Left renal pelvis (tissue), 4 donors: ENCODE measurements at regions not wholly inside any gene's neighbourhood (a gene's known extent, or its start where the extent isn't known, plus 50 kb on each side); places are given as distances from the start of the nearest gene placed in this dataset.
"Not testable (repeated sequence)": the region's sequence is repeated elsewhere in the genome, so short reads cannot be mapped to it uniquely, and the experiment has no call there.

ENCODE experiments used
- DNase-seq, 4 donors: peaks; one replicate each; pipeline ENCODE4 v3.0.0-alpha.2; 2013; ENCODE audit warnings: low read depth in 4 of 4, low spot score in 3 of 4

DNA sequence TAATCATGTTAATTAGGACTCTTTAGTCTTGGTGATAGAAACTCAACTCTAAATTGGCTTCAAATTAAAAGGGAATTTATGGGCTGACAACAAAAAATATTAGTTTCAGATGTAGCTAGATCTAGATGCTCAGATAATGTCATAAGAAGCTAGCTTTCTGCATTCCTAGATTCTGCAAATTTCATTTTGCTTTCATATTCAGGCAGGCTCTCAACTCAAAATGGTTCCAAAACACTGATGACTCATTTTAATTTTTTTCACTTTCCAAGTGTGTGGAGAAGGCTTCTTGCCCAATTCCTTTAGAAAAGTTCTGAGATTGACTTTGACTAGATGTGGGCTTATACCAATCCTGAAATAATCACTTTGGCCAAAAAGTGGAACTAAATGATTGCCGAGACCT, 236.7 kb upstream of the GOT2 start:
- DNase-seq = no peak

DNA sequence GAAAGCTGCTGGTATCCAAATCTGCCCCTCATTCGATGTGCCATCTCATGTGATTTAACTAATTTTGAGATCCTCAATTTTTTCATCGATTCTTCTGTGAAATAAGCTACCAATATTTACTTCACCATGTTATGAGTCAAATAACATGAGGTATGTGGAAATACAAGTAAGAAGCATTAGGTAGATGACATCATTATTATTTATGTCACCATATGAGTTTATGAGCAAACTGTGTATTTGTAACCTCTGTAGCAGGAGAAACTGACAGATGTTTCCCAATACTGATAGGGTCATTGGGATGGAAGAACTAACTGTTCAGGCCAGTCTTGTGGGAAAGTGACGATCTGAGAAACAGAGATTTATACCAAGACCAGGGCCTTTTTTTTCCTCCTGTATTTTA, 229.4 kb upstream of the GOT2 start:
- no peak for DNase-seq

DNA sequence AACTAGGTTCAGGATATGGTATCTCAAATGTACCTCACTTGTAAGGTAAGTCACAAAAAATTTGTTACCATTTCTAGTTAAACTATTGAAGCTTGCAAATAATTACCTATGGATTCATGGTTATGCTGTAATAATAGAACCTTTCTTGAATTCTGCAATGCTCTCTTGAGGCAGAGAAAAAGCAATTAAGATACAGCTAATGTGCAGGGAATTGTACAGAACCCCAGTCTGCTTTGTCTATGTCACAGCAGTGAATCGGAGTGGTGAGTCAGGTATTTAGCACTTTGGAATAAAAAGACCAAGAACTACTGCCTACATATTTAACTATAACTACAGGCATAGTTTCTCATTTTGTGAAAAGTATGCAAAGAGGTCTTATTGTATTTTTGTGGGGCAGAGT, 228.7 kb upstream of the GOT2 start:
- DNase-seq = no peak

DNA sequence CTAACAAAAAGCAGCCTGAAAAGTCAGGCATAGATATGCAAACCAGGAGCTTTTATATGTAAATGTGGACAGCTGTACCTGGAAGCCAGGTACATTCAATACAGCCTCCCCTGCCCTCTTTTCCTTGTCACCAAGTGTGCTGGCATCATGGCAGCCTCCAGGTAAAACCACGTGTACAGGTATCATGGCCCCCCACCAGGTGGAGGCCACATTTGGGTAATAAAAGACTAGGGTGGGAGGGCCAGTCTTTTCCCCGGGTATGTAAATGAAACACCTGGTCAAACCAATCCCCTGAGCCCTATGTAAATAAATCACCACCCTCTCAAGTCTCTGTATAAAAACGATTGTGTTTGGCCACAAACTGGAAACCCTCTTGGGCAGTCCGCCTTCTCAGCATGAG, 226.4 kb upstream of the GOT2 start:
- DNase-seq = no peak

DNA sequence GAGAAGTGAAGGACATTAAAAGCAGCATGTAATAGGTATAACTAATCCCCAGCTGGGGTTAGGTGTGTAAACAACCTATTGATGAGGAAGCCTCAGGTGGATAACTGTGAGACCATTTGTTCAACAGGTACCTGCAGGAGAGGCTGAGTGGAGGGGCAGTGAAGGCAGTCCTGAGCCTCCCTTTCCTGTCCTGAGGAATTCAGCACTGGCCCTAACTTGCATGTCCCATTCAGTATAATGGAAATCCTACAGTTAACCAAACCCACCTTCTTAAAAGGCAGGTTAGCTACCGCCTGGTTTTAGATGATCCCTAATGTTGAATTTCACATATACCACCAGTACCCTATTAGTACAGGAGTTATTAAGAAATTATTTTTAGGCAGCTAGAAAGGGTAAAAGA, 225.9 kb upstream of the GOT2 start:
- DNase-seq = no peak

DNA sequence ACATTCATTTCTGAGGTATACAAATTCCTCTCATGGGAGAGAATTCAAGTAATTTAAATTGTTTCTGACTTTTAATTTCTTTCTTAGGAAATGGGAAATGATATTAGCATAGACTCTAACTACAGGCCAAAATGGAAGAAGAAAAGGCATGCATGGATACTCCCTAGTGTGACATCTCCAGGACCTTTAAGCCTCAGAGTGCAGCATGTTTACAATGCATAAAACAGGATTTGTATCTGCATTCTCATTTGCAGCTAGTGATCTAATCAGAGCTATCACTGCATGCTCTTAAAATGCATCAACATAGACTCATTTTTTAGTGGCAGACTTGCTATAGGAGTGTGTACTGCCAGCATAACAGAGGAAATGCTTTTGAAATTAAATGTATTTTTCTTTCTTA, 224.6 kb upstream of the GOT2 start:
- DNase-seq = no peak

DNA sequence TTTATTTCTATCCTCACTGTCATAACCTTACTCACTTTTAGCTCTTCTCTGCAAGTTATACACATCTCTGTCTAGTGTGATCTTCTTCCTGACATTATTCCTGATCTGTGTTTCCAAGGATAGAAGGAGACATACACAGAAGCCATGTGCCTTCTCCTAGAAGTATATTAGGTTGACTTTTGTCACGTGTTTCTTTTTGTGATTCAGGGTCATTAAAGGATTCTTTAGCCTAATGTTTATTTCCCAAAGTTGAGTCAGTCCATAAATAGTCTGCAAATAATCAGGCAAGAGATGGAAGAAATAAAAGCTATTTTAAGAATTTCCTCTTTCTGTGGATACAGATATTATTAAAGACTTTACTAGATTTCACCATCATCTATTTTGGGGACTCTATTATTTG, 214.1 kb upstream of the GOT2 start:
- no peak for DNase-seq

DNA sequence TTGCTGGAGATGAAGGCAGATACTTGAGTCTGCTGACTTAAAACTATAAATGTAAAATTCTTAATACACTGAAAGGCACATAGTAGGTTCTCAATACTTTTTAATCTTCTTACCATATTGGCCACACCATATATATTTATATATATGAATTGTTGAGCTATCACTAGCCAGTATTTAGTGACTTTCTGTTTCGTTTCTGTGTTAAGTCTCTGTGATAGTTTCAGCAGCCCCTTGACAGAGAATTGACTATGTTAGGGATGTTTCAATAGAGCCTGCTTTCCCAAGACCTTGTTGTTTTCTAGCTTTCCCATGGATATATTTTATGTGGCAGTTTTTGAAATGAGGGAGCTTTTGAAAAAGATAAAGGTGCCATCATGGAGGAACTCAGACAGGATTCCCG, 206.5 kb upstream of the GOT2 start:
- no peak for DNase-seq

DNA sequence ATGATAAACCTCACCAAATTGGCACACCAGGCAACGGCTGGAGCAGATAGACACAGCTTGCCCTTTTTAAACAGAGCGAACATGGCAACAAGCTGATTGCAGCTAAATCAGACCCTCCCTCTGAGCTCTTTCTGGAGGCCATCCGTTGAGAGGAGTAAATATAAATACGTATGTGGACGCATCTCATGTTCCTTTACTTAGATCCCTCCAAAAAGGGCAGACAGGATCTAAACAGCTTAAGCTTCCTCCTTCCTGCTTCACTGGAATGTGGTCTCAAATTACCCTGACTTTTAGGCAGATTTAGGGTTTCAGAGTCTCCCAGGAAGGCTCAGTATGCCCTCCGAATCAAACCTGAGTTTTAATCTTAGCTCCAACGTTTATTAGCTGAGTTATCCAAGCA, 204.7 kb upstream of the GOT2 start:
- peak in 3 of 4 donors; percentile 16 to 32 (median 18) for DNase-seq

DNA sequence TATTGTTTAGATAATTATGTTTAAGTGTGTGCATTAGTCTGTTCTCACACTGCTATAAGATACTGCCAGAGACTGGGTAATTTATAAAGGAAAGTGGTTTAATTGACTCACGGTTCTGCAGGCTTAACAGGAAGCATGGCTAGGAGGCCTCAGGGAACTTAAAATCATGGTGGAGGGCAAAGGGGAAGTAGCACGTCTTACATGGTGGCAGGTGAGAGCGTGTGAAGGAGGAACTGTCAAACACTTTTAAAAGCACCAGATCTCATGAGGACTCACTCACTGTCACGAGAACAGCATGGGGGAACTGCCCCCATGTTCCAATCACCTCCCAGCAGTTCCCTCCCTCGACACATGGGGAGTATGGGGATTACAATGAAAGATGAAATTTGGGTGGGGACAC, 203.5 kb upstream of the GOT2 start:
- no peak for DNase-seq

DNA sequence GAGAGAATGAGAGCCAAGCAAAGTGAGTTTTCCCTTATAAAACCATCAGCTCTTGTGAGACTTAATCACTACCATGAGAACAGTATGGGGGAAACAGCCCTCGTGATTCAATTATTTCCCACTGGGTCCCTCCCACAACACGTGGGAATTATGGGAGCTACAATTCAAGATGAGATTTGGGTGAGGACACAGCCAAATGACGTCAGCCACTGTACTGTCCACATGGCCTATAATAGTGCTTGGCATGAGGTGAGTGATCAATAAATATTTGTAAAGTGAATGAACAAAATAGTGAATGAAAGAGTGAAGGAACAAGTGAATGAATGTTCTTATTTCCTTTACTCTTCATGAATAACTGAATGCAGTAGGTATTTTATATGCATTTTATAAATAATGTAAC, 199.1 kb upstream of the GOT2 start:
- no peak for DNase-seq

DNA sequence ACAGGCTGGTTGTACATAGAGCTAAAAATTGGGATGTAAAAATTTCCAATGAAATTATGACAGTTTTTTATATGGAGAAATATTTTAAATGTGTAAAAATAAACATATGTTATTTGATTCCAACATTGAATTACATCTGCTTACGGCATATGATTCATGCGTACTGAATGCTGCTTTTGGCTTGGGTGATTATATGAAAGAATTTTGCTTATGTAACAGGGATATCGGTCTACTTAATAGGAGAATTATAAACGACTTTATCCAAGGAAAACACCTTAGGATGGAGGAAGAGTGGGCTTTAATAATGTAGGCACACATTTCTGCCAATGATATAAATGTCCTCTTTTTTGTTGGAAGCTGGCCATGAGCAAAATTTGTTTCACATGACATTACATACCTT, 197.3 kb upstream of the GOT2 start:
- DNase-seq = no peak

DNA sequence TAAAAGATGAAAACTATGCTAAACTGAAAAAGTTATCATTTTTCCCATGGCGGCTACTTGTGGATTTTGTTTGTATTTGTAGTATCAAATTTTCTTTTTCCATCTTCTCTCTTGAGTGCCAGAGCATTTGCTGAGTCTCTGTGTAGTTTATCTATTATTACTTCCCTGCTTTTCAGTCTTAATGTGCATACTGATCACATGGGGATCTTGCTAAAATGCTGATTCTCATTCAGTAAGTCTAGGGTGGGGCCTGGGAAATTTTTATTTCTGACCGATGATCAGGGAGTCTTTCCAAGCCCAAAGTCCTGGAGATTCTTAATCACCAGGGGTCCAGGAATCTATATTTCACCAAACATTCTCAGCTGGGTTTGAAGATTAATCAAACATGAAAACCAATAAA, 189.0 kb upstream of the GOT2 start:
- DNase-seq = no peak

DNA sequence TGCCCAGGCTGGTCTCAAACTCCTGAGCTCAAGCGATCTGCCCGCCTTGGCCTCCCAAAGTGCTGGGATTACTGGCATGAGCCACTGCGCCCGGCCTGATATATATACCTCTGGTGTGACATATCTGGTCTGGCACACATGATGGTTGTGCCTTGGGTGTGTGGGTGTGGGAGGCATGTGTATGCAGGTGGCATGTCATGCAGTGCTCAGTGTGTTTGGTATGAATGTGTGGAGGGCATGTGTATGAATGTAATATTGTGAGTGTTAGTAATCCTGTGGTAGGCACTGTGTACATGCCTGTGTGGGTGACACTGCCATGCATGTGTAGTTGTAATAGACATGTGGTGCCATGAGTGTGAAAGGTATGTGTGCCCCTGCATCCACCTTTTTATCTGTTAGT, 179.3 kb upstream of the GOT2 start:
- DNase-seq = no peak

DNA sequence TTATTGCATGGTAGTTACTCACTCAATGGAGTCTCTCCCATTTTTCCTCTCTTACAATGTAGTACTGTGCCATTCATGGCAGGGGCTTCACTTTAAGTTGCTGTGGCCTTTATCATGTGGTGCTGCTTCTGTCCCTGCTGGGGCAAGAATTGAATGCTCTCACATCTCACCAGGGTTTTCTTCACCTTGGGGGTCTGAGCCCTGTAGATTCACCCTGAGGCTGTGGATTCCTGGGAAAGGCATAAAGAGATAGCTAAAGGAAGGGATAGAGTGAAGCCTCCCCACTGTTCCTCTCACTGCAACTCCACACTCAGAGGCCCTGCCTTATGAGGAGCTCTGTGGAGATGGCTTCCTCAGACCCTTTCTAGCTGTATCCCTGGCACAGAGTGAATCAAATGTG, 178.5 kb upstream of the GOT2 start:
- DNase-seq = no peak

DNA sequence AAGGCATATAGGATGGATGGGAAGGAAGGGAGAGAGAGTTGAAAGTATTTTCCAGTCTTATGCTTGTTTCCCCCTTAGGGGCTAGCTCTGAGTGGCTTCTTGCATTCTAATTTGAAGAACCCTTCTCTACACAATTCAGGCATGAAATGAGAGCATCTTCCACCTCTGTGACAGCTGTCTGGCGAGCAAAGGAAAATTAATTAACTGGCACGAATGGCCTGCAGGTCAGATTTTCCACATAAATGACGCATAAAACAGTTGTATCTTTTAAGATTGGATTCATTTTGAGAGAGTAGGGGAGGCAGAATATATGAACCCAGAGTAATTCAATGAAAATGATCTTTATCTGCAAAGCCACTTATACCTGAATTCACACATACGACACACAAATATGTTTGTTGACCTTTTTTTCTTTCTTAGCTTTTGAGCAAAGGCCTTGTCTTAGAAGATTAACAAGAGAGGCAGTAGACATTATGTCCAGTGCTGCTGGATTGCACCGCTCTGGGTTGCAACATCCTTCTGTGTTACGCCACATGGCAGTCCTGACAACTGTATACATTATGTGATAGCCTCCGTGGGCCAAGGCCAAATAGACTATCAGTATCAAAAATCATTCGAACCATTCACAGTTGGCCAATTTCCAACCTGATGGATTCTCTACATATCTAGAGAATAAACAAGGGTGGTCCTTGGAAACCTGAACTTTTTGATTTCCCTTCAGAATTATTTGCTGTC, 173.0 kb upstream of the GOT2 start:
- DNase-seq = no peak

DNA sequence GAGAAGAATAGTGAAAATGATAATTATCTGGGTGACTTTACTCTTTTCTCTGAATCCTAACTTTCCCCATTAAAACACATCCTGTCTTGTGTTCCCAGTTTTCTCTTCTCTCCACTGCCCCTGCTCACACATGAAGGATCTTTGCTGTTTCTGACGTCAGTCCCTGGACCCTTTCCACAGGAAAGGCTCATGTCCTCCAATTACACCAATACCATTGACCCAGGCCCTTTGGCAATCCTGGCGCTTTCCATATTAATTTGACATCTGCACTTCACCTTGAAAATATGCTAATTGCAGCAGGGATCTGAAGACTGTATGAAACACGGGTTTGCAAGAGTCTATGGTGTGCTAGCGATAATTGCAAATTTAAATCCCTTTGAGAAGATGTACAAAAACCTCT, 170.2 kb upstream of the GOT2 start:
- no peak for DNase-seq

DNA sequence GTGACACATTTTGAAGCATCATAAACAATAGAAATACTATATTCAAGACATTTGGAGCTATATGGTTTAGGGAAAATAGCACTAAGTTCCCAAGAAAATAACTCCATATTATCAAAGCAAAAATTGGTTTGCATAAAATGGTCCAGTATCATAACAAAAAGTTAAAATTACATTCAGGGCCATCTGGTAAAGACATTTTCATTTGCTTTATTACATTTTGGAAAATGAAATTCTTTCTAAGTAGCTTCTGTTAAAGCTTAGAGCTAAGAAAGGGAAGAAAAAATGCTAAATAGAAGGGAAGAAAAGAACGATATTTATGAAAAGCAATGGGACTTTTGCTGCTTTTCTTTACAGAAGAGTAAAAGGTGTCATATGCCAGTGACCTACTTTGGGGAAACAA, 155.4 kb upstream of the GOT2 start:
- DNase-seq = no peak

DNA sequence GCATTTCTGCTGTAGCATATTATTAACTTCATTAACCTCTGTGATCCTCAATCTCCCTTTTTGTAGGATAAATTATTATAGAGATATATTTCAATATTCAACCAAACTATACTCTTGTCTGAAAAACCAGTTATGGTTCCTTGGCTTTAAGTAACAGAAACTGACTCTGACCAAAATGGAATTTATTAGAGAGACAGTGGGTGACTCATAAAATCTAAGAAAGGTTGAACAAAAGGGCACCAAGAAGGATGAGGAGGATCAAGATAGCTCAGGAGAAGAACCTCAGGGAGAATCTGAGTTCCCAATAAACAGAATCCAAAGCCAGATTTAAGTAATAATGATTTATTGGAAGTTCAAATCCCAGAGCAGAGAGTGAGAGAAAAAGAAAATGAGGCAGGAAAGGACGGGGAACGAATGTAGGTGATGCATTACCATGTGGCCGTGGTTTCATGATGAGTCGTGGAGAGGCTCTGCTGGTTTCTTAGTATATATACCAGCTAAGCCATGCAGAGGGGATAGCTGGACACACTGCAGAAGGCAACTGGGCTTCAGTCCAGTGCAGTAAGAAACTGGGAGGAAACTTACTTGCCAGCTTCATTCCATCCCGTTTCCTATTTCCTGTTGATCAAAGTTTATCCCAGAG, 151.5 kb upstream of the GOT2 start:
- no peak for DNase-seq

DNA sequence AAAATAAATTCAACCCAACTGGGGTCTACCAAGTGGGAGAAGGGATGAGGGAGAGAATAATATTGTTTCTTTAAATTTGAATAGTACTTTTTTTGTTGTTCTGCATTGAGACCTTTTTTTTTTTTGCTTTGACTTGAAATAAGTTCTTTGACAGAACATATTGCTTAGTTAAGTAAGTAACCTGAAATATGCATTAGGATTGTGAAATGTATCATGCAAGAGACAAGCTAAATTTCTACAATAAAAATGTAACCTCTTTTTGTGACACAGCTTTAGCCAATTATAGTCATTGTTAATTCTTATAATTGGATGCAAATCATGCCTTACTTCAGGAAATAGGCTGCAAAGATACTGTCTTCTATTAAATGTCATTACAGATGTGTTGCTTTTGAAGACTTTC, 150.0 kb upstream of the GOT2 start:
- DNase-seq = no peak

DNA sequence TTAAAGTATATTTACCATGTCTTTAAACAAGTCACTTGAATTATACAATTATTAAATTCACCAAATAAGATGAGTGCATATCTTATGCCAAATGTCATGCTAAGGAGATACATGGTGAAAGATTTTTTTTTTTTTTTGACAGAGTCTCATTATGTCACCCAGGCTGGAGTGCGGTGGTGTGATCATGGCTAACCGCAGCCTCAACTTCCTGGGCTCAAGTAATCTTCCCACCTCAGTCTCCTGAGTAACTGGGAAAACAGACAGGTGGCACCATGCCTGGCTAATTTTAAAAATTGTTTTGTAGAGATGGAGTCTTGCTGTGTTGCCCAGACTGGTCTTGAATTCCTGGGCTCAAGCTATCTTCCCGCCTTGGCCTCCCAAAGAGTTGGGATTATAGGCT, 149.0 kb upstream of the GOT2 start:
- DNase-seq = no peak

DNA sequence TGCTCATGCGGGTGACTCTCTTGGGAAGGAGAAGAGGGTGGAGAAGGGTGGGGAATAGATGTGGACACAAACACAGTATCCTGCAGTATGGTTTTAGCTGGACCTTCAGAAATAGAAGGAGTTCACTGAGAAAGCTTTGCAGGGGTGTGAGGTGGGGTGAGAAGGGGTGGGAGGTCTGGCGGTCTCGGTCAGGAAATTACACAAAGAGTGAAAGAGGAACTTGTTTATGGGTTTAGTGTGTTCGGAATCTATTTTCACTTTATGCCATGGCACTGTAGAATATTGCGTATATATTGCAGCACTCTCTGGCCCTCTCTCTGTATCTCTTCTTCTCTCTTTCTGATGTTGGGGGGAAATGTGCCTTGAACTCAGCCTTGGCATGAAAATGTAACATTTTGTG, 148.2 kb upstream of the GOT2 start:
- no peak for DNase-seq

DNA sequence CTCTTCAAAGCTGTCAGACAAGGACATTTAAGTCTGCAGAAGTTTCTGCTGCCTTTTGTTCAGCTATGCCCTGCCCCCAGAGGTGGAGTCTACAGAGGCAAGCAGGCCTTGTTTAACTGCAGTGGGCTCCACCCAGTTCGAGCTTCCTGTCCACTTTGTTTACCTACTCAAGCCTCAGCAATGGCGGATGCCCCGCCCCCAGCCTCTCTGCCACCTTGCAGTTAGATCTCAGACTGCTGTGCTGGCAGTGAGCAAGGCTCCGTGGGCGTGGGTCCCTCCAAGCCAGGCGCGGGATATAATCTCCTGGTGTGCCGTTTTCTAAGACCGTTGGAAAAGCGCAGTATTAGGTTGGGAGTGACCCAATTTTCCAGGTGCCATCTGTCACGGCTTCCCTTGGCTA, 144.5 kb upstream of the GOT2 start:
- DNase-seq = not testable (repeated sequence)
